Kidney capillary endothelial cell (primary cell): ENCODE measurements at regions not wholly inside any gene's neighbourhood (a gene's known extent, or its start where the extent isn't known, plus 50 kb on each side); places are given as distances from the start of the nearest gene placed in this dataset.

ENCODE experiments used
- DNase-seq: peaks from one replicate; pipeline ENCODE4 v3.0.0-alpha.2; 2018; ENCODE audit warnings: low spot score

GRCh38 chr13:109881961-109882558 is 95.7 kb upstream of the IRS2 start:
- DNase-seq = no peak

- DNase-seq = no peak
Observed at GRCh38 chr13:109881347-109881725, 95.0 kb upstream of the IRS2 start.

GRCh38 chr13:109880371-109881346 is 94.3 kb upstream of the IRS2 start:
- no peak for DNase-seq

- DNase-seq = no peak
Observed at GRCh38 chr13:109879338-109879737, 93.0 kb upstream of the IRS2 start.

- no peak for DNase-seq
Observed at GRCh38 chr13:109877809-109878208, 91.4 kb upstream of the IRS2 start.

- no peak for DNase-seq
Observed at GRCh38 chr13:109875746-109876145, 89.4 kb upstream of the IRS2 start.

- no peak for DNase-seq
Observed at GRCh38 chr13:109874484-109875454, 88.4 kb upstream of the IRS2 start.

- no peak for DNase-seq
Observed at GRCh38 chr13:109873351-109874123, 87.2 kb upstream of the IRS2 start.

GRCh38 chr13:109872864-109873263 is 86.5 kb upstream of the IRS2 start:
- no peak for DNase-seq

- no peak for DNase-seq
Observed at GRCh38 chr13:109870696-109871370, 84.5 kb upstream of the IRS2 start.

GRCh38 chr13:109870274-109870673 is 83.9 kb upstream of the IRS2 start:
- DNase-seq = no peak

- no peak for DNase-seq
Observed at GRCh38 chr13:109869312-109870237, 83.2 kb upstream of the IRS2 start.

- peak; percentile 4 for DNase-seq
Observed at GRCh38 chr13:109868578-109869311, 82.4 kb upstream of the IRS2 start.

- no peak for DNase-seq
Observed at GRCh38 chr13:109867766-109868165, 81.4 kb upstream of the IRS2 start.

GRCh38 chr13:109862627-109863026 is 76.2 kb upstream of the IRS2 start:
- DNase-seq = no peak

GRCh38 chr13:109859898-109860297 is 73.5 kb upstream of the IRS2 start:
- DNase-seq = no peak

GRCh38 chr13:109859216-109859835 is 72.9 kb upstream of the IRS2 start:
- DNase-seq = no peak

- DNase-seq = no peak
Observed at GRCh38 chr13:109858319-109858718, 71.9 kb upstream of the IRS2 start.

- DNase-seq = no peak
Observed at GRCh38 chr13:109857803-109858202, 71.4 kb upstream of the IRS2 start.
